ENCODE measurements at regions not wholly inside any gene's neighbourhood (a gene's known extent, or its start where the extent isn't known, plus 50 kb on each side); places are given as distances from the start of the nearest gene placed in this dataset.

GRCh38 chr14:105871590-105871989, 345.2 kb downstream of the TMEM121 start:
- Histone ChIP-seq H3K9ac (ENCODE audit: low read length in 5 of 5) (no peak overlapping the region), H3K9me3 (ENCODE audit: control insufficient read depth in 5 of 5, low read length in 5 of 5) (peaks cover 0 to 8% (median 0%) of the 10 kb centered on the region in 5 donors), H3K4me3 (ENCODE audit: low read depth in 1 of 5, low read length in 5 of 5) (no peak overlapping the region), H3K27ac (ENCODE audit: low read depth, low read length) (no peak overlapping the region), H3K27me3 (ENCODE audit: control insufficient read depth in 5 of 5, insufficient read depth in 4 of 5, low read length in 5 of 5) (no peaks in the 10 kb centered on the region), H3K4me1 (ENCODE audit: control insufficient read depth in 5 of 5, insufficient read depth in 5 of 5, low read length in 5 of 5) (no peaks in the 10 kb centered on the region), H3K36me3 (ENCODE audit: control insufficient read depth in 5 of 5, insufficient read depth in 5 of 5, low read length in 5 of 5) (no peaks in the 10 kb centered on the region)

- H3K9me3 ChIP-seq (ENCODE audit: control insufficient read depth in 5 of 5, low read length in 5 of 5): no peaks in the 10 kb centered on the region
- H3K27me3 ChIP-seq (ENCODE audit: control insufficient read depth in 5 of 5, insufficient read depth in 4 of 5, low read length in 5 of 5): peaks cover 0 to 5% (median 0%) of the 10 kb centered on the region in 5 donors
- no peaks in the 10 kb centered on the region for H3K4me1 ChIP-seq (ENCODE audit: control insufficient read depth in 5 of 5, insufficient read depth in 5 of 5, low read length in 5 of 5)
- H3K27ac ChIP-seq (ENCODE audit: low read depth, low read length): no peak overlapping the region
- H3K4me3 ChIP-seq (ENCODE audit: low read depth in 1 of 5, low read length in 5 of 5): no peak overlapping the region
- H3K36me3 ChIP-seq (ENCODE audit: control insufficient read depth in 5 of 5, insufficient read depth in 5 of 5, low read length in 5 of 5): no peaks in the 10 kb centered on the region
- H3K9ac ChIP-seq (ENCODE audit: low read length in 5 of 5): no peak overlapping the region
Observed at GRCh38 chr14:105873870-105874512, 347.6 kb downstream of the TMEM121 start.

DNA sequence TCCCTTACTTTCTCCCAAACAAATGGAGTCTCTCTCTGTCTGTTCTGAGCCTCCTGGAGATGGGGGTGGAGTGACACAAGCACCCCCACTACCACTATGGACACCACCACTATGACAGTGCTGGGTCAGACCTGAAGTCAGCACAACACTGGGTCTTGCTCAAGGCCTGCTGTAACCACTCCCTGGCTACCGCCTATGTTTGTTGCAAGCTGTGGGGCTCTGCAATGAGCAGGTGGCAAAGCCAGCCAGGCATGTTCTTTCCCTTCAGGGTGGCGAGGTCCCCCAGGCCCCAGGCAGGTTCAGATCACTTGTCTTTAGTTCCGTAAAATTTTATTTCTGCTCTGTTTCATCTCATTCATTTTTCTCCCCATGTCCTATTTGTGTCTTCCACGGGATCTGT, 349.8 kb downstream of the TMEM121 start:
- Histone ChIP-seq H3K4me1 (ENCODE audit: control insufficient read depth in 5 of 5, insufficient read depth in 5 of 5, low read length in 5 of 5) (no peaks in the 10 kb centered on the region), H3K4me3 (ENCODE audit: low read depth in 1 of 5, low read length in 5 of 5) (no peak overlapping the region), H3K9ac (ENCODE audit: low read length in 5 of 5) (no peak overlapping the region), H3K27ac (ENCODE audit: low read depth, low read length) (no peak overlapping the region), H3K27me3 (ENCODE audit: control insufficient read depth in 5 of 5, insufficient read depth in 4 of 5, low read length in 5 of 5) (peaks cover 0 to 15% (median 4%) of the 10 kb centered on the region in 5 donors), H3K9me3 (ENCODE audit: control insufficient read depth in 5 of 5, low read length in 5 of 5) (no peaks in the 10 kb centered on the region), H3K36me3 (ENCODE audit: control insufficient read depth in 5 of 5, insufficient read depth in 5 of 5, low read length in 5 of 5) (no peaks in the 10 kb centered on the region)

DNA sequence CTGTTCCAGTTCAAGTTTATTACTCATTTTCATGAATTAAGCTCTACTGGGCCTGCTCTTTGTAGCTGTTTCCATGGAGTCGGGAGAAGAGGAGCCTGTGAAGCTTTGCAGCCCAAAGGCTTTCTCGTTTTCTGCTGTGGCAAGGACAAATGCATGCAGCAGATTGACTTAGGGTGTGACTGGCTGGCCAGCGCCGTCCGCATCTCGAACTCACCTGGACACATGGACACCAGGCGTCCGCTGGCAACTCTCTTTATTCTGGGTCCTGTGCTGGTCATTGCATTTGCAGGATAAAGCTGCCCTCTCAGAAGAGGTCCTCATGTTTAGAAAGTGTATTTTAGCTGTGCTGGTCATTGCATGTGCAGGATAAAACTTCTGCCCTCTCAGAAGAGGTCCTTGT, 350.4 kb downstream of the TMEM121 start:
- H3K27ac ChIP-seq (ENCODE audit: low read depth, low read length): no peak overlapping the region
- H3K36me3 ChIP-seq (ENCODE audit: control insufficient read depth in 5 of 5, insufficient read depth in 5 of 5, low read length in 5 of 5): no peaks in the 10 kb centered on the region
- H3K4me1 ChIP-seq (ENCODE audit: control insufficient read depth in 5 of 5, insufficient read depth in 5 of 5, low read length in 5 of 5): no peaks in the 10 kb centered on the region
- no peak overlapping the region for H3K4me3 ChIP-seq (ENCODE audit: low read depth in 1 of 5, low read length in 5 of 5)
- no peaks in the 10 kb centered on the region for H3K9me3 ChIP-seq (ENCODE audit: control insufficient read depth in 5 of 5, low read length in 5 of 5)
- H3K27me3 ChIP-seq (ENCODE audit: control insufficient read depth in 5 of 5, insufficient read depth in 4 of 5, low read length in 5 of 5): peaks cover 0 to 21% (median 7%) of the 10 kb centered on the region in 5 donors
- H3K9ac ChIP-seq (ENCODE audit: low read length in 5 of 5): no peak overlapping the region

DNA sequence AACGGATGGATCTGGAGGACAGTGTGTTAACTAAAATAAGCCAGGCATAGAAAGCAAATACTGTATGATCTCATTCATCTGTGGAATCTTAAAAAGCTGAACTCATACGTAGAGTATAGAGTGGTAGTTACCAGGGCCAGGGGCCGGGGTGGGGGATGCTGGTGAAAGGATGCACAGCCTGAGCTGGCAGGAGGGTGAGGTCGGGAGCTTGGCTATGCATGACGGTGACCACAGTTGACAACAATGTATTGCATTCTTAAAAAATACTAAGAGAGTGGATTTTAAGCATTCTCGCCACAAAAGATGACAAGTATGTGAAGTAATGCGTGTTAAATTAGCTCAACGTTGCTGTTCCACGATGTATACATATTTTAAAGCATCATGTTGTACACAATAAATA, 351.3 kb downstream of the TMEM121 start:
- H3K36me3 ChIP-seq (ENCODE audit: control insufficient read depth in 5 of 5, insufficient read depth in 5 of 5, low read length in 5 of 5): no peaks in the 10 kb centered on the region
- no peaks in the 10 kb centered on the region for H3K9me3 ChIP-seq (ENCODE audit: control insufficient read depth in 5 of 5, low read length in 5 of 5)
- H3K9ac ChIP-seq (ENCODE audit: low read length in 5 of 5): no peak overlapping the region
- peaks cover 0 to 21% (median 7%) of the 10 kb centered on the region in 5 donors for H3K27me3 ChIP-seq (ENCODE audit: control insufficient read depth in 5 of 5, insufficient read depth in 4 of 5, low read length in 5 of 5)
- no peak overlapping the region for H3K4me3 ChIP-seq (ENCODE audit: low read depth in 1 of 5, low read length in 5 of 5)
- no peak overlapping the region for H3K27ac ChIP-seq (ENCODE audit: low read depth, low read length)
- H3K4me1 ChIP-seq (ENCODE audit: control insufficient read depth in 5 of 5, insufficient read depth in 5 of 5, low read length in 5 of 5): no peaks in the 10 kb centered on the region

GRCh38 chr14:105878125-105878524, 351.7 kb downstream of the TMEM121 start:
- H3K4me3 ChIP-seq (ENCODE audit: low read depth in 1 of 5, low read length in 5 of 5): no peak overlapping the region
- peaks cover 2 to 21% (median 7%) of the 10 kb centered on the region in 5 donors for H3K27me3 ChIP-seq (ENCODE audit: control insufficient read depth in 5 of 5, insufficient read depth in 4 of 5, low read length in 5 of 5)
- H3K36me3 ChIP-seq (ENCODE audit: control insufficient read depth in 5 of 5, insufficient read depth in 5 of 5, low read length in 5 of 5): no peaks in the 10 kb centered on the region
- no peak overlapping the region for H3K9ac ChIP-seq (ENCODE audit: low read length in 5 of 5)
- no peaks in the 10 kb centered on the region for H3K9me3 ChIP-seq (ENCODE audit: control insufficient read depth in 5 of 5, low read length in 5 of 5)
- H3K4me1 ChIP-seq (ENCODE audit: control insufficient read depth in 5 of 5, insufficient read depth in 5 of 5, low read length in 5 of 5): no peaks in the 10 kb centered on the region
- H3K27ac ChIP-seq (ENCODE audit: low read depth, low read length): no peak overlapping the region

DNA sequence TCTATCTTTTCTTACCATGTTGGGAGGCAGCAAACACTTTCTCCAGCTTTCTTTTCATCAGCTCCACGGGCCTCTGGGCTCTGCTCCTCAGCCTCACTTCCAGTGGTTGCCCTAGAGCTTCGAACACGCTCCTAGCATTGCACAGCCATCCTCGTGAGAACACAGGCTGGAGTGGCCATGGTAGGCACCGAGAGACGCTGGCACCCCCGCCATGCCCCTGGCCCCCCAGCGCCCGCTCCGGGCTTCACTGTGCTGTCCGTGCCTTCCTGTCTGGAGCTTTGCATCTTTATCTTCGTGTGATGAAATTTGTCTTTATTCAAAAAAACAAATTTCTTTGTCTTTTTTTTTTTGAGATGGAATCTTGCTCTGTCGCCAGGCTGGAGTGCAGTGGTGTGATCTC, 352.2 kb downstream of the TMEM121 start:
- Histone ChIP-seq H3K4me1 (ENCODE audit: control insufficient read depth in 5 of 5, insufficient read depth in 5 of 5, low read length in 5 of 5) (no peaks in the 10 kb centered on the region), H3K27me3 (ENCODE audit: control insufficient read depth in 5 of 5, insufficient read depth in 4 of 5, low read length in 5 of 5) (peaks cover 2 to 23% (median 7%) of the 10 kb centered on the region in 5 donors), H3K9me3 (ENCODE audit: control insufficient read depth in 5 of 5, low read length in 5 of 5) (no peaks in the 10 kb centered on the region), H3K4me3 (ENCODE audit: low read depth in 1 of 5, low read length in 5 of 5) (no peak overlapping the region), H3K27ac (ENCODE audit: low read depth, low read length) (no peak overlapping the region), H3K36me3 (ENCODE audit: control insufficient read depth in 5 of 5, insufficient read depth in 5 of 5, low read length in 5 of 5) (no peaks in the 10 kb centered on the region), H3K9ac (ENCODE audit: low read length in 5 of 5) (no peak overlapping the region)

DNA sequence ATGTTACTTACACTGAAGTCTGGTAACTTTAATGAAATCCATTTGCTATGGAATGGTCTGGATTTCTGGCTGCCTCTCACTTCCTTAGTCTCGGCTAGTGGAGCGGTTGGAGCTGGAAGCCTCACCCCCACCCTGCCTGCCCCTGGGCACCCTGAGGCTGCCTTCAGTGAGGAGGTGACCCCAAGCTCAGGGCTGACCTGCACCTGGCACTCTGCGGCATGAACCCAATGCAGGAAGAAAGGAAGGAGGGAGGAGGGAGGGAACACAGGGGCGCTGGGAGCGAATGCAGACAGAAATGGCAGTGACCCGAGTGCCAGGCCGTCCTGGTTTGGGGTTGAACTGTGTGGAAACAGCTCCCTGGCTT, 353.1 kb downstream of the TMEM121 start:
- Histone ChIP-seq H3K9me3 (ENCODE audit: control insufficient read depth in 5 of 5, low read length in 5 of 5) (no peaks in the 10 kb centered on the region), H3K36me3 (ENCODE audit: control insufficient read depth in 5 of 5, insufficient read depth in 5 of 5, low read length in 5 of 5) (no peaks in the 10 kb centered on the region), H3K4me1 (ENCODE audit: control insufficient read depth in 5 of 5, insufficient read depth in 5 of 5, low read length in 5 of 5) (no peaks in the 10 kb centered on the region), H3K27ac (ENCODE audit: low read depth, low read length) (no peak overlapping the region), H3K27me3 (ENCODE audit: control insufficient read depth in 5 of 5, insufficient read depth in 4 of 5, low read length in 5 of 5) (peaks cover 2 to 23% (median 7%) of the 10 kb centered on the region in 5 donors), H3K4me3 (ENCODE audit: low read depth in 1 of 5, low read length in 5 of 5) (no peak overlapping the region), H3K9ac (ENCODE audit: low read length in 5 of 5) (no peak overlapping the region)

- Histone ChIP-seq H3K4me1 (ENCODE audit: control insufficient read depth in 5 of 5, insufficient read depth in 5 of 5, low read length in 5 of 5) (no peaks in the 10 kb centered on the region), H3K27ac (ENCODE audit: low read depth, low read length) (no peak overlapping the region), H3K9me3 (ENCODE audit: control insufficient read depth in 5 of 5, low read length in 5 of 5) (no peaks in the 10 kb centered on the region), H3K4me3 (ENCODE audit: low read depth in 1 of 5, low read length in 5 of 5) (no peak overlapping the region), H3K36me3 (ENCODE audit: control insufficient read depth in 5 of 5, insufficient read depth in 5 of 5, low read length in 5 of 5) (no peaks in the 10 kb centered on the region), H3K9ac (ENCODE audit: low read length in 5 of 5) (no peak overlapping the region), H3K27me3 (ENCODE audit: control insufficient read depth in 5 of 5, insufficient read depth in 4 of 5, low read length in 5 of 5) (peaks cover 2 to 23% (median 7%) of the 10 kb centered on the region in 5 donors)
Observed at GRCh38 chr14:105879867-105880561, 353.6 kb downstream of the TMEM121 start.

- H3K4me3 ChIP-seq (ENCODE audit: low read depth in 1 of 5, low read length in 5 of 5): no peak overlapping the region
- no peak overlapping the region for H3K9ac ChIP-seq (ENCODE audit: low read length in 5 of 5)
- no peaks in the 10 kb centered on the region for H3K4me1 ChIP-seq (ENCODE audit: control insufficient read depth in 5 of 5, insufficient read depth in 5 of 5, low read length in 5 of 5)
- no peaks in the 10 kb centered on the region for H3K9me3 ChIP-seq (ENCODE audit: control insufficient read depth in 5 of 5, low read length in 5 of 5)
- H3K27ac ChIP-seq (ENCODE audit: low read depth, low read length): no peak overlapping the region
- peaks cover 2 to 23% (median 7%) of the 10 kb centered on the region in 5 donors for H3K27me3 ChIP-seq (ENCODE audit: control insufficient read depth in 5 of 5, insufficient read depth in 4 of 5, low read length in 5 of 5)
- no peaks in the 10 kb centered on the region for H3K36me3 ChIP-seq (ENCODE audit: control insufficient read depth in 5 of 5, insufficient read depth in 5 of 5, low read length in 5 of 5)
Observed at GRCh38 chr14:105880616-105881015, 354.2 kb downstream of the TMEM121 start.
